Endothelial cell (in vitro differentiated cells): ENCODE measurements at regions not wholly inside any gene's neighbourhood (a gene's known extent, or its start where the extent isn't known, plus 50 kb on each side); places are given as distances from the start of the nearest gene placed in this dataset.

Source experiments
- DNase-seq: peaks from one replicate; pipeline ENCODE4 v3.0.0; 2021; ENCODE audit warnings: low spot score
- H3K27ac Mint-ChIP-seq: one replicate; pipeline ENCODE4 v1.8.0; 2021; ENCODE audit warnings: mixed read lengths, inconsistent platforms; ENCODE audit not compliant: unreplicated experiment
- H3K27me3 Mint-ChIP-seq: one replicate; pipeline ENCODE4 v1.8.0; 2021; ENCODE audit warnings: mild to moderate bottlenecking, moderate library complexity, mixed read lengths, inconsistent platforms; ENCODE audit not compliant: unreplicated experiment
- H3K36me3 Mint-ChIP-seq: one replicate; pipeline ENCODE4 v1.8.0; 2021; ENCODE audit warnings: mild to moderate bottlenecking, low read depth, mixed read lengths, inconsistent platforms; ENCODE audit not compliant: unreplicated experiment
- H3K4me1 Mint-ChIP-seq: one replicate; pipeline ENCODE4 v1.8.0; 2021; ENCODE audit warnings: mild to moderate bottlenecking, mixed read lengths, inconsistent platforms; ENCODE audit not compliant: unreplicated experiment
- H3K4me3 Mint-ChIP-seq: one replicate; pipeline ENCODE4 v1.8.0; 2021; ENCODE audit warnings: mild to moderate bottlenecking, mixed read lengths, inconsistent platforms; ENCODE audit not compliant: unreplicated experiment
- H3K9me3 Mint-ChIP-seq: one replicate; pipeline ENCODE4 v1.8.0; 2021; ENCODE audit warnings: mixed read lengths, inconsistent platforms; ENCODE audit not compliant: unreplicated experiment
- CTCF ChIP-seq: fragments of 200-600 bp; sonication (generic); IDR thresholded peaks from one replicate; pipeline ENCODE4 v1.5.0; 2021; ENCODE audit warnings: antibody characterized with exemption; ENCODE audit not compliant: unreplicated experiment

GRCh38 chr20:57883761-57884160 lies 173.9 kb upstream of the PMEPA1 start:
- TF ChIP-seq CTCF, result no peak
- no peak overlapping the region for H3K27ac Mint-ChIP-seq
- H3K36me3 Mint-ChIP-seq, result no peaks in the 10 kb centered on the region
- no peaks in the 10 kb centered on the region for H3K4me1 Mint-ChIP-seq
- no peaks in the 10 kb centered on the region for H3K9me3 Mint-ChIP-seq
- H3K4me3 Mint-ChIP-seq, result no peak overlapping the region
- DNase-seq, result no peak
- peaks cover 1% of the 10 kb centered on the region for H3K27me3 Mint-ChIP-seq

GRCh38 chr20:57883224-57883623 lies 173.4 kb upstream of the PMEPA1 start:
- no peak for DNase-seq
- Mint-ChIP-seq H3K27ac (no peak overlapping the region), H3K9me3 (no peaks in the 10 kb centered on the region), H3K4me1 (no peaks in the 10 kb centered on the region), H3K36me3 (no peaks in the 10 kb centered on the region), H3K4me3 (no peak overlapping the region), H3K27me3 (peaks cover 1% of the 10 kb centered on the region)
- no peak for TF ChIP-seq CTCF

GRCh38 chr20:57882451-57883161 lies 172.8 kb upstream of the PMEPA1 start:
- Mint-ChIP-seq H3K27me3 (peaks cover under 1% of the 10 kb centered on the region), H3K4me1 (no peaks in the 10 kb centered on the region), H3K36me3 (no peaks in the 10 kb centered on the region), H3K4me3 (no peak overlapping the region), H3K9me3 (no peaks in the 10 kb centered on the region), H3K27ac (no peak overlapping the region)
- no peak for TF ChIP-seq CTCF
- DNase-seq, result no peak

- Mint-ChIP-seq H3K4me1 (no peaks in the 10 kb centered on the region), H3K9me3 (no peaks in the 10 kb centered on the region), H3K27me3 (no peaks in the 10 kb centered on the region), H3K27ac (no peak overlapping the region), H3K36me3 (no peaks in the 10 kb centered on the region), H3K4me3 (no peak overlapping the region)
- TF ChIP-seq CTCF, result no peak
- no peak for DNase-seq
Measured at GRCh38 chr20:57881466-57882385, 171.9 kb upstream of the PMEPA1 start.

- Mint-ChIP-seq H3K4me3 (no peak overlapping the region), H3K9me3 (no peaks in the 10 kb centered on the region), H3K4me1 (no peaks in the 10 kb centered on the region), H3K36me3 (no peaks in the 10 kb centered on the region), H3K27me3 (no peaks in the 10 kb centered on the region), H3K27ac (no peak overlapping the region)
- DNase-seq, result no peak
- TF ChIP-seq CTCF, result no peak
Measured at GRCh38 chr20:57880571-57880892, 170.7 kb upstream of the PMEPA1 start.
